GM23338 (cell line): ENCODE measurements at regions not wholly inside any gene's neighbourhood (a gene's known extent, or its start where the extent isn't known, plus 50 kb on each side); places are given as distances from the start of the nearest gene placed in this dataset.

Source experiments
- ATAC-seq: fragments of 200-7000 bp; cut with Tn5 transposase; 3 replicates; pipeline ENCODE4 v1.9.1; 2020
- DNase-seq: peaks from one replicate; pipeline ENCODE4 v3.0.0-alpha.2; 2015; ENCODE audit warnings: low spot score
- H2AFZ ChIP-seq: fragments of 200-600 bp; sonication (generic); 2 replicates; pipeline ENCODE4 v1.8.0; 2016; ENCODE audit warnings: antibody characterized with exemption, mild to moderate bottlenecking, moderate library complexity
- H3F3A ChIP-seq: fragments of 200-600 bp; sonication (generic); replicated peaks from 2 replicates; pipeline ENCODE4 v1.8.0; 2017; ENCODE audit warnings: antibody characterized with exemption, mixed run types, low read depth
- H3K27ac ChIP-seq: fragments of 200-600 bp; sonication (generic); 2 replicates; pipeline ENCODE4 v1.6.1; 2016; ENCODE audit warnings: low read depth
- H3K27me3 ChIP-seq: fragments of 200-600 bp; sonication (generic); 2 replicates; pipeline ENCODE4 v1.8.0; 2016; ENCODE audit warnings: mild to moderate bottlenecking, mixed run types, moderate library complexity; ENCODE audit not compliant: insufficient read depth
- H3K36me3 ChIP-seq: fragments of 200-600 bp; sonication (generic); 2 replicates; pipeline ENCODE4 v1.8.0; 2016; ENCODE audit warnings: mild to moderate bottlenecking; ENCODE audit not compliant: insufficient read depth
- H3K4me1 ChIP-seq: fragments of 200-600 bp; sonication (generic); 2 replicates; pipeline ENCODE4 v1.8.0; 2016; ENCODE audit warnings: mild to moderate bottlenecking, moderate library complexity; ENCODE audit not compliant: insufficient read depth
- H3K4me2 ChIP-seq: fragments of 200-600 bp; sonication (generic); 2 replicates; pipeline ENCODE4 v1.7.1; 2017; ENCODE audit warnings: mixed run types
- H3K4me3 ChIP-seq: fragments of 200-600 bp; sonication (generic); 2 replicates; pipeline ENCODE4 v1.6.1; 2016; ENCODE audit warnings: mixed run types
- H3K79me2 ChIP-seq: fragments of 200-600 bp; sonication (generic); replicated peaks from 2 replicates; pipeline ENCODE4 v1.8.0; 2017; ENCODE audit warnings: mild to moderate bottlenecking; ENCODE audit not compliant: insufficient read depth
- H3K9me2 ChIP-seq: fragments of 200-600 bp; sonication (generic); 2 replicates; pipeline ENCODE4 v1.8.0; 2017; ENCODE audit not compliant: insufficient read depth
- H4K20me1 ChIP-seq: fragments of 200-600 bp; sonication (generic); replicated peaks from 2 replicates; pipeline ENCODE4 v1.8.0; 2017; ENCODE audit warnings: mild to moderate bottlenecking; ENCODE audit not compliant: insufficient read depth
- H3K27ac Mint-ChIP-seq: 2 replicates; pipeline ENCODE4 v1.8.0; 2020; ENCODE audit warnings: inconsistent platforms, mild to moderate bottlenecking, moderate library complexity, mixed read lengths
- H3K27me3 Mint-ChIP-seq: 3 replicates; pipeline ENCODE4 v1.8.0; 2022; ENCODE audit warnings: low read depth, mild to moderate bottlenecking, moderate library complexity, mixed read lengths, inconsistent platforms; ENCODE audit not compliant: insufficient read depth, poor library complexity
- H3K36me3 Mint-ChIP-seq: 3 replicates; pipeline ENCODE4 v1.8.0; 2021; ENCODE audit warnings: low read depth, mild to moderate bottlenecking, inconsistent platforms, moderate library complexity, mixed read lengths
- H3K4me1 Mint-ChIP-seq: 3 replicates; pipeline ENCODE4 v1.8.0; 2020; ENCODE audit warnings: mild to moderate bottlenecking, inconsistent platforms, mixed read lengths
- H3K4me3 Mint-ChIP-seq: 3 replicates; pipeline ENCODE4 v1.8.0; 2021; ENCODE audit warnings: moderate library complexity, mild to moderate bottlenecking, inconsistent platforms, mixed read lengths
- H3K9me3 Mint-ChIP-seq: 3 replicates; pipeline ENCODE4 v1.8.0; 2020; ENCODE audit warnings: moderate library complexity, mild to moderate bottlenecking, inconsistent platforms, mixed read lengths
- CREB1 ChIP-seq: fragments of 250-450 bp; sonication (Bioruptor Pico); IDR thresholded peaks from 2 replicates; pipeline ENCODE4 v1.5.0; 2020; ENCODE audit warnings: low read depth, mild to moderate bottlenecking, moderate library complexity
- CTCF ChIP-seq, 2 experiments: fragments of 200-600 bp in 1 of 2; sonication (generic) in 1 of 2; conservative IDR thresholded peaks; 2 replicates each; pipeline versions ENCODE4 v1.5.1 to v1.6.1; 2016 to 2017; ENCODE audit warnings: antibody characterized with exemption in 2 of 2, low read depth in 2 of 2, mild to moderate bottlenecking in 2 of 2, moderate library complexity in 1 of 2
- ETS1 ChIP-seq: IDR thresholded peaks from 2 replicates; pipeline ENCODE4 v1.6.1; 2016; ENCODE audit warnings: antibody characterized with exemption
- EZH2 ChIP-seq: fragments of 200-600 bp; sonication (generic); IDR thresholded peaks from one replicate; pipeline ENCODE4 v1.8.0; 2017; ENCODE audit warnings: antibody characterized with exemption, mild to moderate bottlenecking, low read depth; ENCODE audit not compliant: unreplicated experiment
- JUNB ChIP-seq: IDR thresholded peaks from one replicate; pipeline ENCODE4 v1.6.1; 2016; ENCODE audit warnings: antibody characterized with exemption; ENCODE audit not compliant: unreplicated experiment
- NANOG ChIP-seq: IDR thresholded peaks from 2 replicates; pipeline ENCODE4 v1.6.1; 2016; ENCODE audit warnings: antibody characterized with exemption, borderline replicate concordance
- POLR2AphosphoS5 ChIP-seq: IDR thresholded peaks from 2 replicates; pipeline ENCODE4 v1.6.1; 2016; ENCODE audit warnings: antibody characterized with exemption, low read depth
- STAT1 ChIP-seq: IDR thresholded peaks from one replicate; pipeline ENCODE4 v1.6.1; 2016; ENCODE audit warnings: antibody characterized with exemption; ENCODE audit not compliant: unreplicated experiment
- TF ChIP-seq, protein P1 (sequence below): fragments of 250-450 bp; sonication (Bioruptor Pico); IDR thresholded peaks from 2 replicates; pipeline ENCODE4 v1.5.0; 2020; ENCODE audit warnings: mild to moderate bottlenecking, moderate library complexity
- TF ChIP-seq, protein P2 (sequence below): IDR thresholded peaks from one replicate; pipeline ENCODE4 v1.6.1; 2018; ENCODE audit warnings: antibody characterized with exemption; ENCODE audit not compliant: unreplicated experiment

DNA sequence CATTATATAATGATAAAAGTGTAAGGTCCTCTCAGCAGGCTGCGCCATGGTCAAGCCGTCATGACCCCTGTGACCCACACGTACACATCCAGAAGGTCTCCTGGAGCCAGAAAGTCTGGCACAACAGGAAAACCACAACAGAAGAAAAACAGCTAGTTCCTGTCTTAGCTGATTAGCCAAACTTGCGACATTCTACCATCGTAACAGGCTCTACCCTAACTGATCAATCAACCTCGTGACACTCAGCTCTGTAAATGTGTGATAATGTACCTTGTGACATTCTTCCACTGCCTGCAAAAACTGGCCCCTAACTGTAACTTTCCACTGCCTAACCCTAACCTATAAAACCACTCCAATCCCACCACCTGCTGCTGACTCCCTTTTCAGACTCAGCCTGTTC, 316.4 kb upstream of the TUSC1 start:
- no peak overlapping the region for H3K4me2 ChIP-seq
- H3K27ac Mint-ChIP-seq = no peak overlapping the region
- no peaks in the 10 kb centered on the region for H3K27me3 ChIP-seq
- H3K4me3 ChIP-seq = no peak overlapping the region
- no peak for DNase-seq
- peaks cover 2% of the 10 kb centered on the region for H3K27me3 Mint-ChIP-seq
- H3K36me3 ChIP-seq = no peaks in the 10 kb centered on the region
- H3F3A ChIP-seq = no peaks in the 10 kb centered on the region
- TF ChIP-seq, protein P1, sequence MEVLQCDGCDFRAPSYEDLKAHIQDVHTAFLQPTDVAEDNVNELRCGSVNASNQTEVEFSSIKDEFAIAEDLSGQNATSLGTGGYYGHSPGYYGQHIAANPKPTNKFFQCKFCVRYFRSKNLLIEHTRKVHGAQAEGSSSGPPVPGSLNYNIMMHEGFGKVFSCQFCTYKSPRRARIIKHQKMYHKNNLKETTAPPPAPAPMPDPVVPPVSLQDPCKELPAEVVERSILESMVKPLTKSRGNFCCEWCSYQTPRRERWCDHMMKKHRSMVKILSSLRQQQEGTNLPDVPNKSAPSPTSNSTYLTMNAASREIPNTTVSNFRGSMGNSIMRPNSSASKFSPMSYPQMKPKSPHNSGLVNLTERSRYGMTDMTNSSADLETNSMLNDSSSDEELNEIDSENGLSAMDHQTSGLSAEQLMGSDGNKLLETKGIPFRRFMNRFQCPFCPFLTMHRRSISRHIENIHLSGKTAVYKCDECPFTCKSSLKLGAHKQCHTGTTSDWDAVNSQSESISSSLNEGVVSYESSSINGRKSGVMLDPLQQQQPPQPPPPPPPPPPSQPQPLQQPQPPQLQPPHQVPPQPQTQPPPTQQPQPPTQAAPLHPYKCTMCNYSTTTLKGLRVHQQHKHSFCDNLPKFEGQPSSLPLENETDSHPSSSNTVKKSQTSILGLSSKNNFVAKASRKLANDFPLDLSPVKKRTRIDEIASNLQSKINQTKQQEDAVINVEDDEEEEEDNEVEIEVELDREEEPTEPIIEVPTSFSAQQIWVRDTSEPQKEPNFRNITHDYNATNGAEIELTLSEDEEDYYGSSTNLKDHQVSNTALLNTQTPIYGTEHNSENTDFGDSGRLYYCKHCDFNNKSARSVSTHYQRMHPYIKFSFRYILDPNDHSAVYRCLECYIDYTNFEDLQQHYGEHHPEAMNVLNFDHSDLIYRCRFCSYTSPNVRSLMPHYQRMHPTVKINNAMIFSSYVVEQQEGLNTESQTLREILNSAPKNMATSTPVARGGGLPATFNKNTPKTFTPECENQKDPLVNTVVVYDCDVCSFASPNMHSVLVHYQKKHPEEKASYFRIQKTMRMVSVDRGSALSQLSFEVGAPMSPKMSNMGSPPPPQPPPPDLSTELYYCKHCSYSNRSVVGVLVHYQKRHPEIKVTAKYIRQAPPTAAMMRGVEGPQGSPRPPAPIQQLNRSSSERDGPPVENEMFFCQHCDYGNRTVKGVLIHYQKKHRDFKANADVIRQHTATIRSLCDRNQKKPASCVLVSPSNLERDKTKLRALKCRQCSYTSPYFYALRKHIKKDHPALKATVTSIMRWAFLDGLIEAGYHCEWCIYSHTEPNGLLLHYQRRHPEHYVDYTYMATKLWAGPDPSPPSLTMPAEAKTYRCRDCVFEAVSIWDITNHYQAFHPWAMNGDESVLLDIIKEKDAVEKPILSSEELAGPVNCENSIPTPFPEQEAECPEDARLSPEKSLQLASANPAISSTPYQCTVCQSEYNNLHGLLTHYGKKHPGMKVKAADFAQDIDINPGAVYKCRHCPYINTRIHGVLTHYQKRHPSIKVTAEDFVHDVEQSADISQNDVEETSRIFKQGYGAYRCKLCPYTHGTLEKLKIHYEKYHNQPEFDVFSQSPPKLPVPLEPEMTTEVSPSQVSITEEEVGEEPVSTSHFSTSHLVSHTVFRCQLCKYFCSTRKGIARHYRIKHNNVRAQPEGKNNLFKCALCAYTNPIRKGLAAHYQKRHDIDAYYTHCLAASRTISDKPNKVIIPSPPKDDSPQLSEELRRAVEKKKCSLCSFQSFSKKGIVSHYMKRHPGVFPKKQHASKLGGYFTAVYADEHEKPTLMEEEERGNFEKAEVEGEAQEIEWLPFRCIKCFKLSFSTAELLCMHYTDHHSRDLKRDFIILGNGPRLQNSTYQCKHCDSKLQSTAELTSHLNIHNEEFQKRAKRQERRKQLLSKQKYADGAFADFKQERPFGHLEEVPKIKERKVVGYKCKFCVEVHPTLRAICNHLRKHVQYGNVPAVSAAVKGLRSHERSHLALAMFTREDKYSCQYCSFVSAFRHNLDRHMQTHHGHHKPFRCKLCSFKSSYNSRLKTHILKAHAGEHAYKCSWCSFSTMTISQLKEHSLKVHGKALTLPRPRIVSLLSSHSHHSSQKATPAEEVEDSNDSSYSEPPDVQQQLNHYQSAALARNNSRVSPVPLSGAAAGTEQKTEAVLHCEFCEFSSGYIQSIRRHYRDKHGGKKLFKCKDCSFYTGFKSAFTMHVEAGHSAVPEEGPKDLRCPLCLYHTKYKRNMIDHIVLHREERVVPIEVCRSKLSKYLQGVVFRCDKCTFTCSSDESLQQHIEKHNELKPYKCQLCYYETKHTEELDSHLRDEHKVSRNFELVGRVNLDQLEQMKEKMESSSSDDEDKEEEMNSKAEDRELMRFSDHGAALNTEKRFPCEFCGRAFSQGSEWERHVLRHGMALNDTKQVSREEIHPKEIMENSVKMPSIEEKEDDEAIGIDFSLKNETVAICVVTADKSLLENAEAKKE (CRISPR knock-in tag) = no peak
- no peak for TF ChIP-seq NANOG
- no peak for TF ChIP-seq STAT1
- no peak for TF ChIP-seq CREB1 (CRISPR knock-in tag)
- no peak for TF ChIP-seq EZH2
- TF ChIP-seq JUNB = no peak
- TF ChIP-seq, protein P2, sequence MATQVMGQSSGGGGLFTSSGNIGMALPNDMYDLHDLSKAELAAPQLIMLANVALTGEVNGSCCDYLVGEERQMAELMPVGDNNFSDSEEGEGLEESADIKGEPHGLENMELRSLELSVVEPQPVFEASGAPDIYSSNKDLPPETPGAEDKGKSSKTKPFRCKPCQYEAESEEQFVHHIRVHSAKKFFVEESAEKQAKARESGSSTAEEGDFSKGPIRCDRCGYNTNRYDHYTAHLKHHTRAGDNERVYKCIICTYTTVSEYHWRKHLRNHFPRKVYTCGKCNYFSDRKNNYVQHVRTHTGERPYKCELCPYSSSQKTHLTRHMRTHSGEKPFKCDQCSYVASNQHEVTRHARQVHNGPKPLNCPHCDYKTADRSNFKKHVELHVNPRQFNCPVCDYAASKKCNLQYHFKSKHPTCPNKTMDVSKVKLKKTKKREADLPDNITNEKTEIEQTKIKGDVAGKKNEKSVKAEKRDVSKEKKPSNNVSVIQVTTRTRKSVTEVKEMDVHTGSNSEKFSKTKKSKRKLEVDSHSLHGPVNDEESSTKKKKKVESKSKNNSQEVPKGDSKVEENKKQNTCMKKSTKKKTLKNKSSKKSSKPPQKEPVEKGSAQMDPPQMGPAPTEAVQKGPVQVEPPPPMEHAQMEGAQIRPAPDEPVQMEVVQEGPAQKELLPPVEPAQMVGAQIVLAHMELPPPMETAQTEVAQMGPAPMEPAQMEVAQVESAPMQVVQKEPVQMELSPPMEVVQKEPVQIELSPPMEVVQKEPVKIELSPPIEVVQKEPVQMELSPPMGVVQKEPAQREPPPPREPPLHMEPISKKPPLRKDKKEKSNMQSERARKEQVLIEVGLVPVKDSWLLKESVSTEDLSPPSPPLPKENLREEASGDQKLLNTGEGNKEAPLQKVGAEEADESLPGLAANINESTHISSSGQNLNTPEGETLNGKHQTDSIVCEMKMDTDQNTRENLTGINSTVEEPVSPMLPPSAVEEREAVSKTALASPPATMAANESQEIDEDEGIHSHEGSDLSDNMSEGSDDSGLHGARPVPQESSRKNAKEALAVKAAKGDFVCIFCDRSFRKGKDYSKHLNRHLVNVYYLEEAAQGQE = no peak
- no peak for TF ChIP-seq POLR2AphosphoS5
- TF ChIP-seq CTCF (conservative IDR thresholded peaks at IDR 0.05; ENCODE audit: low read depth in 2 of 2) = no peak
- TF ChIP-seq ETS1 = no peak
- no peaks in the 10 kb centered on the region for H3K4me1 Mint-ChIP-seq
- no peaks in the 10 kb centered on the region for H3K79me2 ChIP-seq
- peaks cover 15% of the 10 kb centered on the region for H3K9me2 ChIP-seq
- H3K4me3 Mint-ChIP-seq = no peak overlapping the region
- H3K4me1 ChIP-seq = no peaks in the 10 kb centered on the region
- no peaks in the 10 kb centered on the region for H4K20me1 ChIP-seq
- no peak overlapping the region for H2AFZ ChIP-seq
- H3K36me3 Mint-ChIP-seq = peaks cover 33% of the 10 kb centered on the region
- H3K9me3 Mint-ChIP-seq = peaks cover 48% of the 10 kb centered on the region
- H3K27ac ChIP-seq = no peak overlapping the region
- no peak for ATAC-seq
